ENCODE measurements at regions not wholly inside any gene's neighbourhood (a gene's known extent, or its start where the extent isn't known, plus 50 kb on each side); places are given as distances from the start of the nearest gene placed in this dataset.

- no peak for TF ChIP-seq CTCF (IDR thresholded peaks at IDR 0.05; ENCODE audit: extremely low read depth in 1 of 2, insufficient read depth in 1 of 2, low read depth in 1 of 2, low read length in 2 of 2)
- TF ChIP-seq FOS (IDR thresholded peaks at IDR 0.05; ENCODE audit: borderline replicate concordance, insufficient read depth, low read length), result no peak
- no peak for TF ChIP-seq POLR2A (IDR thresholded peaks at IDR 0.05; ENCODE audit: low read depth, low read length)
- no peak for TF ChIP-seq POLR2AphosphoS5 (IDR thresholded peaks at IDR 0.05; ENCODE audit: insufficient read depth, low read depth, low read length)
- no peak for TF ChIP-seq EZH2 (IDR thresholded peaks at IDR 0.05; ENCODE audit: borderline replicate concordance, low read depth, low read length, severe bottlenecking)
- no peak for TF ChIP-seq GATA2 (IDR thresholded peaks at IDR 0.05; ENCODE audit: insufficient read depth, insufficient read length, low read depth, low read length)
- TF ChIP-seq JUN (IDR thresholded peaks at IDR 0.05; ENCODE audit: borderline replicate concordance, insufficient read depth, insufficient read length, low read depth), result no peak
- TF ChIP-seq MYC (IDR thresholded peaks at IDR 0.05; ENCODE audit: low read depth, low read length), result no peak
Observed at GRCh38 chr5:10862085-10862484, 101.1 kb upstream of the DAP start.

Measured in endothelial cell of umbilical vein (primary cell).